CD14-positive monocyte (primary cell): ENCODE measurements at regions not wholly inside any gene's neighbourhood (a gene's known extent, or its start where the extent isn't known, plus 50 kb on each side); places are given as distances from the start of the nearest gene placed in this dataset.
"Not testable (repeated sequence)": the region's sequence is repeated elsewhere in the genome, so short reads cannot be mapped to it uniquely, and the experiment has no call there.

ENCODE experiments used
- DNase-seq, 3 donors: peaks; one replicate each; pipeline ENCODE4 v3.0.0-alpha.2; 2011 to 2022
- H2AFZ ChIP-seq: 2 replicates; pipeline ENCODE4 v1.6.0; 2012; ENCODE audit warnings: mild to moderate bottlenecking, low read depth, low read length, inconsistent platforms; ENCODE audit not compliant: insufficient read depth, poor library complexity, severe bottlenecking
- H3K27ac ChIP-seq, 2 donors: 1 replicate in 1 of 2; 2 replicates in 1 of 2; pipeline ENCODE4 v1.5.1; 2012 to 2013; ENCODE audit warnings: low read length in 2 of 2, control low read depth in 1 of 2, inconsistent platforms in 1 of 2, low read depth in 1 of 2, mild to moderate bottlenecking in 1 of 2
- H3K27me3 ChIP-seq, 2 donors: one replicate each; pipeline versions ENCODE4 v1.6.0 to v1.6.1; 2011 to 2013; ENCODE audit warnings: low read length in 2 of 2; ENCODE audit not compliant: control insufficient read depth in 2 of 2, insufficient read depth in 2 of 2
- H3K36me3 ChIP-seq, 2 donors: replicated peaks in 1 of 2; 1 replicate in 1 of 2; 2 replicates in 1 of 2; pipeline versions ENCODE4 v1.5.1 to v1.6.1; 2012 to 2013; ENCODE audit warnings: low read length in 2 of 2, control low read depth in 1 of 2, inconsistent platforms in 1 of 2, mild to moderate bottlenecking in 1 of 2; ENCODE audit not compliant: insufficient read depth in 2 of 2, control insufficient read depth in 1 of 2
- H3K4me1 ChIP-seq, 2 donors: 1 replicate in 1 of 2; 2 replicates in 1 of 2; pipeline versions ENCODE4 v1.5.1 to v1.6.1; 2012 to 2013; ENCODE audit warnings: low read length in 2 of 2, control low read depth in 1 of 2, inconsistent platforms in 1 of 2, mild to moderate bottlenecking in 1 of 2, moderate library complexity in 1 of 2; ENCODE audit not compliant: insufficient read depth in 2 of 2, control insufficient read depth in 1 of 2
- H3K4me2 ChIP-seq: replicated peaks from 2 replicates; pipeline ENCODE3; 2012; ENCODE audit warnings: low read length, moderate library complexity, mild to moderate bottlenecking; ENCODE audit not compliant: poor library complexity, severe bottlenecking; ENCODE audit errors: extremely low read depth
- H3K4me3 ChIP-seq, 3 experiments: fragments of 200-600 bp in 1 of 3; sonication (generic) in 1 of 3; replicated peaks in 1 of 3; 1 replicate in 2 of 3; 2 replicates in 1 of 3; pipeline ENCODE4 v1.5.1; 2011 to 2013; ENCODE audit warnings: low read length in 3 of 3, mild to moderate bottlenecking in 3 of 3, control low read depth in 2 of 3, low read depth in 2 of 3, inconsistent platforms in 1 of 3, moderate library complexity in 1 of 3
- H3K79me2 ChIP-seq: 2 replicates; pipeline ENCODE4 v1.6.0; 2012; ENCODE audit warnings: mild to moderate bottlenecking, control low read depth, inconsistent platforms, low read length, moderate library complexity; ENCODE audit not compliant: insufficient read depth
- H3K9ac ChIP-seq: 2 replicates; pipeline ENCODE4 v1.6.0; 2017; ENCODE audit warnings: low read length, mild to moderate bottlenecking; ENCODE audit not compliant: insufficient read depth, poor library complexity, severe bottlenecking
- H3K9me3 ChIP-seq, 2 donors: replicated peaks in 1 of 2; 1 replicate in 1 of 2; 2 replicates in 1 of 2; pipeline versions ENCODE4 v1.5.1 to v1.6.1; 2012 to 2013; ENCODE audit warnings: low read length in 2 of 2, control low read depth in 1 of 2; ENCODE audit not compliant: control insufficient read depth in 1 of 2, insufficient read depth in 1 of 2
- H4K20me1 ChIP-seq: 2 replicates; pipeline ENCODE4 v1.6.0; 2012; ENCODE audit warnings: mild to moderate bottlenecking, low read length, control low read depth, moderate library complexity; ENCODE audit not compliant: insufficient read depth
- H3K27ac Mint-ChIP-seq, 7 donors: one replicate each; pipeline ENCODE4 v1.8.0; 2020; ENCODE audit warnings: mild to moderate bottlenecking in 7 of 7, mixed read lengths in 7 of 7, moderate library complexity in 6 of 7, inconsistent platforms in 2 of 7
- H3K27me3 Mint-ChIP-seq, 3 donors: one replicate each; pipeline ENCODE4 v1.8.0; 2021 to 2022; ENCODE audit warnings: low read depth in 3 of 3, mild to moderate bottlenecking in 3 of 3, mixed read lengths in 3 of 3, moderate library complexity in 3 of 3, inconsistent platforms in 1 of 3
- H3K36me3 Mint-ChIP-seq, 2 donors: one replicate each; pipeline ENCODE4 v1.8.0; 2020; ENCODE audit warnings: mixed read lengths in 2 of 2, inconsistent platforms in 1 of 2, mild to moderate bottlenecking in 1 of 2
- H3K4me1 Mint-ChIP-seq: one replicate; pipeline ENCODE4 v1.8.0; 2020; ENCODE audit warnings: mild to moderate bottlenecking, mixed read lengths
- H3K4me3 Mint-ChIP-seq, 2 donors: one replicate each; pipeline ENCODE4 v1.8.0; 2020; ENCODE audit warnings: mild to moderate bottlenecking in 2 of 2, mixed read lengths in 2 of 2, moderate library complexity in 1 of 2
- H3K9me3 Mint-ChIP-seq, 7 donors: one replicate each; pipeline ENCODE4 v1.8.0; 2020 to 2022; ENCODE audit warnings: mixed read lengths in 7 of 7, mild to moderate bottlenecking in 6 of 7, moderate library complexity in 6 of 7, inconsistent platforms in 2 of 7
- WGBS: methylation state at CpG from one replicate; pipeline ENCODE4 v1.1.5; 2013; ENCODE audit warnings: missing lambda C conversion rate; ENCODE audit not compliant: insufficient coverage; 5-methylcytosine and 5-hydroxymethylcytosine counted together
- intact Hi-C, 2 donors: fragments of 100-400 bp; cut with micrococcal nuclease; formaldehyde crosslinking; loops; one replicate each; pipeline versions ENCODE4 v1.15.0 to v1.15.1; 2023

DNA sequence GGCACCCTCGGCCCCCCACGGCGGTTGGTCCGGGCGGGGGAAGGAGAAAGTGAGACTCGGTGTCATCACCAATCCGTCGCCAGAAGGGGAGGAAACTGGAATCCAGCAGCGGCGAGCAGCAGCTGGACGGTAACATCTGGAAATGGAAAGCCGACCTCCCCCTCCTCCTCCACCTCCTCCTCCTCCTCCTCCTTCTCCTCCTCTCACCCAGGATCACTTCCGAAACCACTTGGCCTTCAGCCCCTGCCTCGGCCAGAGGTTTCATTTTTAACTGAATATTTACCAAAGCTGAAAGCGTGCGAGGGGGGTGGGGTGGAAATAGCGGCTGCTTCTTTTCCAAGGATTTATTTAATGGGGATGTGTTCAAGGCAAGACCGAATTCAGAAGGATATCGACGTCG lies 72.5 kb upstream of the NBPF9 start:
- H3K9me3 Mint-ChIP-seq, H3K36me3 Mint-ChIP-seq, H3K4me1 ChIP-seq, H2AFZ ChIP-seq, H3K9me3 ChIP-seq, H3K27ac ChIP-seq, H3K27me3 Mint-ChIP-seq, intact Hi-C loops, H3K79me2 ChIP-seq, H3K27me3 ChIP-seq, H3K9ac ChIP-seq, DNase-seq, H4K20me1 ChIP-seq, H3K36me3 ChIP-seq, H3K4me2 ChIP-seq, H3K4me1 Mint-ChIP-seq: not testable (repeated sequence)
- Mint-ChIP-seq H3K27ac (peak overlapping the region in 3 of 7 donors; percentile 25 to 79 (median 76)), H3K4me3 (peak overlapping the region in 1 of 2 donors; percentile 65)
- WGBS = no CpG with 5 or more reads among the region's 21 CpGs
- H3K4me3 ChIP-seq = peak overlapping the region; percentile 21 to 40 (median 32)

DNA sequence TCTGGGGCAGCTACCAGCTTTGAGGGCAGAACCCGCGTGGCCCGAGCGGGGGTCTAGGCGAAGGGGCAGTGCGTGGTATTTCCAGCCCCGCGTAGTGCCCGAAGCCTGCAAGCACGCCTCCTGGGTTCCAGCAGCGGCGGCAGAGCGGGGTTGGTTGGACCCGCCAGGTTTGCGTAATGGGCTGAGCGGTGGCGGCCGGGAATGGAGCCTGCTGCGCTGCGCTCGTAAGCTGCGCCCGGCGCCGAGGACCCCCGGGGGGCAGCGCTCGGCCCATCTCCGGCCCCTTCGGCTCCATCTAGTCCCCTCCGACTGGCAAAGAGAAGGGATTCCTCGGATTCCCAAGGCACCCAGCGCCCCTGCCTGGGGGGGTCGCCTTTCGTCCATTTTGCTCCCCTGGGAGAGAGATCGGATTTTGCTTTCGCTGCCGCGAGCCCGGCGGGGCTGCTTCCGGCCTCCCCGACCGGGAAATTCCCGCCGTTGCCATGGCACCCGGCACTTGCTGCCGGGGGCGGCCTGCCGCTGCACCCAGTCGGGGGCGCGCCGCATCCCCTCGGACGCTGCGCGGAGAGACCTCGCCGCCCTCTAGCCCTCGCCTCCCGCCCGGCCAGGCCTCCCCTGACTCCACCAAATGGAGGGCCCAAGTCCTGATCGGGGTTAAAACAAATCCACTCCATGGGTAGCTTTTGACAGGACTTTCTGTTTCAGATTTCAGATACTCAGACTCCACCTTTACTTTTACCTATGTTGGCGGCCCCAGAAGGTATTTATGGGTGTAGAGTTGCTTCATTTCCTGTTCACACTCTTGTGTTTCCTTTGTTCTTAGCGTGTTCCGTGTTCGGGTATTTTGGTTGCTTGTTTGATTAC lies 73.3 kb upstream of the NBPF9 start:
- H3K4me1 ChIP-seq, H3K27me3 Mint-ChIP-seq, H3K4me1 Mint-ChIP-seq, intact Hi-C loops, H3K36me3 ChIP-seq, H3K9me3 Mint-ChIP-seq, H3K79me2 ChIP-seq, H3K9me3 ChIP-seq, H4K20me1 ChIP-seq, H3K27me3 ChIP-seq, H3K36me3 Mint-ChIP-seq, H3K4me2 ChIP-seq: not testable (repeated sequence)
- Histone ChIP-seq H2AFZ (peak overlapping the region; percentile 41), H3K27ac (peak overlapping the region; percentile 62 to 72), H3K9ac (peak overlapping the region; percentile 67), H3K4me3 (peak overlapping the region; percentile 46 to 67 (median 47))
- DNase-seq = peak; percentile 11 to 47 (median 29)
- peak overlapping the region; percentile 68 to 94 (median 90) for H3K27ac Mint-ChIP-seq
- no CpG with 5 or more reads among the region's 68 CpGs for WGBS
- H3K4me3 Mint-ChIP-seq = peak overlapping the region; percentile 78 to 86

DNA sequence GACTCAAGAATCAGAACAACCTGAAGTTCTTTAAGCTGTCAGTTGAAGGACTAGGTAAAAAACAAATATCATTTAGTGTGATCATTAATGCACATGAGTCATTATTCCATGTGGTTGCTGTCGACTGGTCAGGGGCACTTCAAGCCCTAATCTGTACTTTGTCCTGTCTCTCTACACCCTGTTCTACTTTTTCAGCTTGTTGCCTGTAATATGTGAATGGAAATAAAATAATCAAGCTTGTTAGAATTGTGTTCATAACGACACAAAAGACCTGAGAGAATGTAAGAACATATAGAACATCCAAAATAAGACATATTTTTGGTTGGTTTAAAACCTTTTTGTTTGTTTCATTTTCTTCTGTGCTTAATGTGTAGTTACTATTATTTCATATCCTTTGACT lies 87.4 kb upstream of the NBPF9 start:
- H3K4me3 ChIP-seq, H2AFZ ChIP-seq, H3K36me3 ChIP-seq, H3K79me2 ChIP-seq, H3K27me3 ChIP-seq, intact Hi-C loops, H3K4me1 Mint-ChIP-seq, H3K4me3 Mint-ChIP-seq, H3K9me3 ChIP-seq, H3K27me3 Mint-ChIP-seq, DNase-seq, H3K36me3 Mint-ChIP-seq, H3K9ac ChIP-seq, H4K20me1 ChIP-seq, H3K27ac Mint-ChIP-seq, H3K4me2 ChIP-seq, H3K27ac ChIP-seq, H3K9me3 Mint-ChIP-seq, H3K4me1 ChIP-seq: not testable (repeated sequence)
- WGBS = no CpG with 5 or more reads among the region's 2 CpGs

DNA sequence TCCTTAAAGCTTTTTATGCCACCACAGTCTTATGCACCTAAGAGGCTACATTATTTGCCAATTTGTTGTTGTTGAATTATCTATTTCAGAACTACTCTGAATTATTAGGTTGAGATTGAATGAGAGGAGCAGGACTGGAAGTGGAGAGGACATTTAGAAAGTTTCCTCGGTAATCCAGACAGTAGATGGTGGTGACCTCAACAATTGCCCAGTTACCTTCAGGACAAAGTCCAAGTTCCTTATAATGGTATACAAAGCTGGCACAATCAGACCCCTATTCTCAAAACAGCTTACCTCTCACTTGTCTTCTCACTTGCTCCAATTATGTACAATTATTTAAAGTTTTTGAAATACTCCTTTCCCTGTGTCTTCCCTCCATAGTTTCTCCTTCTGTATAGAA lies 93.3 kb upstream of the NBPF9 start:
- no CpG with 5 or more reads among the region's 1 CpG for WGBS
- H3K4me1 Mint-ChIP-seq, H3K79me2 ChIP-seq, H3K27me3 ChIP-seq, H3K36me3 Mint-ChIP-seq, H3K27me3 Mint-ChIP-seq, H2AFZ ChIP-seq, H3K9me3 ChIP-seq, H3K4me1 ChIP-seq, DNase-seq, H3K27ac ChIP-seq, H3K36me3 ChIP-seq, intact Hi-C loops, H3K4me3 Mint-ChIP-seq, H3K4me3 ChIP-seq, H3K9ac ChIP-seq, H3K27ac Mint-ChIP-seq, H3K9me3 Mint-ChIP-seq, H3K4me2 ChIP-seq, H4K20me1 ChIP-seq: not testable (repeated sequence)
